ENCODE measurements at regions not wholly inside any gene's neighbourhood (a gene's known extent, or its start where the extent isn't known, plus 50 kb on each side); places are given as distances from the start of the nearest gene placed in this dataset.
"Not testable (repeated sequence)": the region's sequence is repeated elsewhere in the genome, so short reads cannot be mapped to it uniquely, and the experiment has no call there.

DNA sequence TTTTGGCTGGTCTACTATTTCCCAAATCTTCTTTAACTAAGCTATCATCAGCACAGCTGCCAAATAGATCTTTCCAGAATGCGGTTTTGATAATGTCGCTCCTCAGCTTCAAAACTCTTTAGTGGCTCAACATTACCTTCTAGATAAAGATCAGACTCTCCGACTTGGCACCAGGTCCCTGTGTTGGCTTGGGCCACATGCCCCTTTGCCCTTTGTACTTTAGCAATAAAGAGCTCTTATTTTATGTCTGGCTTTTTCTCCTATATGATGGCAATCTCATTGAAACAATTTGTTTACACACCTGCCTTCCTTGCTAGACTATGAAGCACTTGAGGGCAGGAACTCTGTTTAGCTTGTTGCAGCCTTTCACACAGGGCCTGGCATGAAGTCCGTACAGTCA is 128.9 kb upstream of the GATA6 start:
- DNase-seq, result no peak

- DNase-seq, result no peak
Observed at GRCh38 chr18:22043837-22044236, 125.6 kb upstream of the GATA6 start.

DNA sequence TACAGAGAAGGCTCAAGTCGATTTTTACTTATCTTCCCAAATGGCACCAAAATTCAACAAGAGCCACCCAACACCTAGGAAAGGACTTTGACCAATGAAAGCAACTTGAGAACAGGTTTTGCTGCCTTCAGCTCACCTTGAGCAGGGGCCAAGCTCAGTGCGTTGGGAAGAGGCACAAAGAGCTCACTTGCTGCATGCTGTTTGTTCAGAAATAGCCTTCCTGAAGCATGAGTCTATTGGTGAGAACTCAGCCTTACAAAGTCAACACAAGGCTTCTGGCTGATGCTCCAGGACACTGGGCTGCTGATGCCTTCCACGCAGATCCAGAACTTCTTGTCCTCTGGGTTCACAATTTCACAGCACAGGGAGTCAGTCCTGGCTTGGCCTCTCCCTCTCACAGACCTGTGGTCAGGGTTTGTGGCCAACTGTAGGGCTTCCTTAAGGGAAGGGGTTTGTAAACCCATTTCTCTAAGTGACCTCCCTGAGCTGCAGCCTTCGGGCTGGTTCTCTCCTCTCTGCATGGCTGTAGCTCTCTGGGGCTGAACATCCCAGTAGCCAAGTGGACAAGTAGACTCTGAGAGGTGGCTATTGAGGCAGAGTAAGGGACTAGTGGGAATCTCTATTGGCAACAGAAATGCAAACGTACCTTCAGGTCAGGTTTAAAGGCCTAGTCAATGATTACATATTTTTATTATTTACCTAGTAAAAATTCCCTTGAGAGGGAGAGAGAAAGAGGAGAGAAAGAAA is 124.7 kb upstream of the GATA6 start:
- DNase-seq, result no peak

DNA sequence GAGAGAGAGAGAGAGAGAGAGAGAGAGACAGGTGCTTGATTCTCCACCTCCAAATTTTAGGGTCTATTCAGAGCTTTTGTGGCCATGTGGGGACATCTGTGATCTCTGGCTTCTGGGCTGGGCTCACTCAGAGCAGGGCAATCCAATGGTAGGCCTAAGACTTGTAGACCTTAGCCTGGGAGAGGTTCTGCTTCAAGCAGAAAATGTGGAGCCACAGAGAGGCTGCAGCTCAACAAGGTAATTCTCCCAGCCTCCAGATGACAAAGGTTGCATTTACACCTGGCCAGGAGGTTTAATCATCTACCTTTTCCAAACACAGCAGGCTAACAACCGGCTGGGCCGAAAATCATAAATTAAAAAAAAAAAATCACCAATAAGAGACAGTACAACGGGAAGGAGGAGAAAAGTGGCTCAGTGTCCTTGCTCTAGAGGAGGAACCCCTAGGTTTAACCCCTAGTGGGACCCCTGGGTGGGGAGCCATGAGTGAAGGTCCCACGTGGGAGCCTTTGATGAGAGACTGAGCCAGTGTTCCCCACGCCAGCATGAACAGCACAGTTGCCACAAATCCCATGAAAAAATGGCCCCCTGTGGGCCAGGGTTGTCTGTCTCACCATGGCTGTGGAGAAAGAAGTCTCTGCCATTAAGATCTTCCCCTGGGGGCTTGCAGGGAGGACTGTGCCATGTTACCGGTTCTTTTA is 124.0 kb upstream of the GATA6 start:
- no peak for DNase-seq

DNA sequence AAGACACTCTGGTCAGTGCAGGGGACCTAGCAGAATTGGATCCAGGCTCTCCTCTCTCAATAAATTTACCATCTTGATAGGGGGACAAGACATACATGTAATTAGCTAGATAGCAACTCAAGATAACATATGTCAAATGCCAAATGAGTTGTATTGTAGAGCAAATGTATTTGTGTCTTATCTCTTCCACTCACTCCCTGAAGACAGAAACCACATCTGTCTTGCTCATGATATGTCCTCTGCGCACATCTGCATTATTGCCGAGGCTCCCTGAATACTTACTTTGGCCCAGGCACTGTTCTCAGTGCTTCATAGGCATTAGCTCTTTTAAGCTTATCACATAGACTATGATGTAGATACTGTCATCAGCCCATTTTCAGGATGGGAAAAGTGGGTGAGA is 122.9 kb upstream of the GATA6 start:
- DNase-seq, result no peak

DNA sequence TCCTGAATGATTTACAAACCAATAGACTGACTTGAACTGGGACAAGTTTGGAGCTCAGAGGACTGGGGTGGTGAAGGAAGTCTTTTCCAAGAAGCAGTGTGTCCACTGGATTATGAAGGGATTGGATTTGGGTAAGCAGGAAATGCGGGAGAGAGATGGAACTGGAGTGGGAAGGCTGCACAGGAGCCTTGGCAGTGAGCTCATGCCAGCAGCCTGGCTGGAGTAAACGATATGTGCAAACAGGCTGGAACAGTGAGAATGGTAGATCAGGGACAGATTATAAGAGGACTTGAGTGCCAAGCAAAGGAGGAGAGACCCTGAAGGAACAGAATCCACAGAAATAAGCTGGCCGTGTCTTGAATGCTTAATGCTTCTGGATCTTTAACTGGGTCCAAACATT is 121.9 kb upstream of the GATA6 start:
- DNase-seq, result no peak

- no peak for DNase-seq
Observed at GRCh38 chr18:22048221-22048620, 121.2 kb upstream of the GATA6 start.

DNA sequence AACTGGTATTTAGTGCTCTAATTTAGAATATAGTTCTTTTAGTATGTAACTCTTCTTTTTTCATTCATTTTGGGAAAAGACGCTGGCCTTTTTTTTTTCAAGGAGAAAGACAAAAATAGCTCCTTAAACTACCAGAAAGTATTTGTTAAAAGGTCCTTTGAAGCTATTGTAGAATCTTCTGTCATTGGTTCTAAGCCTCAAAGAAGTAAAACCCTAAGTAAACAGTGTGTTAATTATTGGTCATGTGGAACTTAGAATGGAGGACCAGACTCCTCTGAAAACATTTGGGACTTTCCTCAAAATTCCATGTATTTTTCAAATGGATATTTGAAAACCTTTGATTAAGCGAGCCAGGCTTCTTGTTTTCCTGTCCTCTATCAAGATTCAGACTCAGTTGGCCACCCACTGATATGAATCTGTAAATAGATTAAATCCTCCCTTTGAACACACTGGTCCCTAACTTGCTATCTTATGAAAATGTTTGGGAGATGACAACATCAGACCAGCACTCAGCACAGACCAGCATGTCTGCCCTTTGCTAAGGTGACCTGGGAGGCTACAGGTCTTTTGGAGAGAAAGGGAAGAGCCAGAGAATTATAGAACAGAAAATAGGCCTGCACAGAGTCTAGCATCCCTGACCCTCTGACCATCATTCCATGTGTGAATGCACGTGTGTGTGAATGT is 120.3 kb upstream of the GATA6 start:
- DNase-seq, result no peak

GRCh38 chr18:22052405-22053105 is 116.8 kb upstream of the GATA6 start:
- DNase-seq, result no peak

DNA sequence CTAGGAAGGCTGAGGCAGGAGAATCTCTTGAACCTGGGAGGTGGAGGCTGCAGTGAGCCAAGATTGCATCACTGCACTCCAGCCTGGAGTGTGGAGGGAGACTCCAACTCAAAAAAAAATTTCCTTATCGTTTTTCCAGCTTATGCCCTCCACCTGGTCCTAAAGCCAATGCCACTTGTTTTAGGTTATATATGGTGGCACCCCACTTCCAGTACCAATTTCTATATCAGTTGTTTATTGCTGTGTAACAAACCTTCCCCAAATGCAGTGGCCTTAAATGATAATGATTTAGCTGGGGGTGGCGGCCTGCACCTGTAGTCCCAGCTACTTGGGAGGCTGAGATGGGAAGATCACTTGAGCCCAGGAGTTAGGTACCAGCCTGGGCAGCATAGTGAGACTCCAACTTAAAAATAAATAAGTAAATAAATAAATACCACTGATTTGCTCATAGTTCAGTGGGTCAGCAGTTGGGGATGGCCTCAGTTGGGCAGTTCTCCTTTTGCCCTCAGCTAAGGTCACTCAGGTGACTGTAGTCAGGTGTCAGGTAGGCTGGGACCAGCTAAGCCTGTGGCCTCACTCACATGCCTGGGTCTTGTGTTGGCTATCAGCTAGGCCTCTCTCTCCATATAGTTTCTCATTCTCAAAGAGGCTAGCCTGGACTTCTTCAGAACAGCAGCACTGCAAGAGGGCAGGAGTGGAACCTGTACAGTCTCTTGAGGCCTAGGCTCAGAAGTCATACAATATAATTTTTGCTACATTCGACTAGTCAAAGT is 113.7 kb upstream of the GATA6 start:
- DNase-seq, result no peak

GRCh38 chr18:22056950-22057349 is 112.4 kb upstream of the GATA6 start:
- DNase-seq, result no peak

GRCh38 chr18:22057908-22058527 is 111.4 kb upstream of the GATA6 start:
- DNase-seq, result no peak

DNA sequence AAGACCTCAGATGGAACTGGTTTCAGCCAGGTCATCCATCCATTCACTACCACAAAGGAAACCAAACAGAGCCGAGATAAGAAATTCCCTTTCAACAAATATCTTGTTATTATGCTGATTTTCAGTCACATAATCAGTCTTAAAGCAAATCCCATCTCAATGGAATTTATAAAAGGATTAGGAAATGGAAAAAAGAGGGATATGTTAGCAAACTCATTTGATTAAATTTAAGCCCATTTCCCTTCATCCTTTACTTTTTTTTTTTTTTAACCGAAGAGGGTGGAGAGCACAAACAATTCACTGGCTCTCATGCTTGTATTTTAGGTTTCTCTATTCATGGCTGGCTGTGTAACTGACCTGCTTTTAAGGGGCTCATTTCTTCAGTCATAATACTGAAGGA is 109.0 kb upstream of the GATA6 start:
- DNase-seq, result no peak

- DNase-seq, result no peak
Observed at GRCh38 chr18:22063102-22063501, 106.3 kb upstream of the GATA6 start.

GRCh38 chr18:22063672-22064071 is 105.7 kb upstream of the GATA6 start:
- no peak for DNase-seq

- DNase-seq, result no peak
Observed at GRCh38 chr18:22064581-22064980, 104.8 kb upstream of the GATA6 start.

DNA sequence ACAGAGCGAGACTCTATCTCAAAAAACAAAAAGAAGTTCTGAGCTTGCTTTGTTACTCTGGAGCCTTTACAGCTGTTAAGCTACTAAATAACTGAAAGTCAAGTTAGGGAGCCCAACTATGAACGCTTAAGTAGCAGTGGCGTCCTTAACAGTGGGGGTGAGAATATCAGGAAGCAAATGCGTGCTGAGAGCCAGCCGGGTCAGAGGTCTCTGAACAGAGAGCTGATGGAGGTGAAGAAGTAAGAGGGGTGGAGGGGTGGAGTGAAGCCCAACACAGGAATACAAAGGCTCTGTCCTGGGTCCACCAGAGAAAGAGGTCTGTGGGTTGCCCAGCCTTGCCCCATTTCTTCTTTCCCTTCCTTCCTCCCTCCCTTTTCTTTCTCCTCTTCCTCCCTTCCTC is 104.1 kb upstream of the GATA6 start:
- no peak for DNase-seq

DNA sequence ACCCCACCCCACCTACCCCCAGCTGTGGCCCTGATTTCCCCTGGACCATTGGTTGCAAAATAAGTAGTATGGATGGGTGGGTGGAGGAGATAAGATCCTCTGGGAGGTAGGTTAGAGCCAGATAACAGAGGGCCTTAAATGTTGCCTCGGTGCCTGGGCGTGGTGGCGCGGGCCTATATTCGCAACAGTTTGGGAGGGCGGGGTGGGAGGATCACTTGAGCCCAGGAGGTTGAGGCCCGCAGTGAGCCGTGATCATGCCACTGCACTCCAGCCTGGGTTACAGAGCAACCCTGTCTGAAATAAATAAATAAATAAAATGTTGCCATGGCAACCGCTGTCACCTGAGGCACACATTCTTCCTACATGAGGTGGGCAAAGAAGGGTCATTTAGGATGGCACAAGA is 103.3 kb upstream of the GATA6 start:
- no peak for DNase-seq

DNA sequence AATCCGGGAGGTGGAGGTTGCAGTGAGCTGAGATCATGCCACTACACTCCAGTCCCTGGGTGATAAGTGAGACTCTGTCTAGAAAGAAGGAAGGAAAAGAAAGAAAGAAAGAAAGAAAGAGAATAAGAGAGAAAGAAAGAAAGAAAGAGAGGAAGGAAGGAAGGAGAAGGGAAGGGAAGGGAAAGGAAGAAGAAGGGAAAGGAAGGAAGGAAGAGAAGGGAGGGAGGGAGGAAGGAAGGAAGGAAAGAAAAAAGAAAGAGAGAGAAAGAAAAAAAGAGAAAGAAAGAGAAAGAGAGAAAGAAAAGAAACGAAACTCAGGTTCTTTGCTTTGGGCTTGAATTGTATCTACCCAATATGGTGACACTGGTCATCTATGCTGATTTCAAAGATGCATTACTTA is 102.3 kb upstream of the GATA6 start:
- no peak for DNase-seq

DNA sequence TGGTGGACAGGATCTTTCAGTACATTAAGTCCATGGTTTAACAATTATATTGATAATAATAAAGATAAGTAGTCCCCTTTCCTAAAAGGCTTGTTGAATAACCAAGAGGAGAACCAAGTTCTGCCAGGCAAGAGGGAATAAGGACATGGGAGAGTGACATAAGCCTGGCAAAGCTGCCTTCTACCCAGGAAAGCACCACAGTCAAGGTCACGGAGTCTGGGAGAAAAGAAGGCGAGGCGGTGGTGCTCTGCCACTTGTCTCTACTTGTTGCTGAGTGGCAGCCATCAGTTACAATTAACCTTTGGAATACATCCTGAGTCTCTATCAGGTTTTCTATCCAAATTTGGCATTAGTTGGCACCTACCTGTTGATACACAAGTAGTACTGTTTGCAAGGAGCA is 101.7 kb upstream of the GATA6 start:
- DNase-seq, result no peak

DNA sequence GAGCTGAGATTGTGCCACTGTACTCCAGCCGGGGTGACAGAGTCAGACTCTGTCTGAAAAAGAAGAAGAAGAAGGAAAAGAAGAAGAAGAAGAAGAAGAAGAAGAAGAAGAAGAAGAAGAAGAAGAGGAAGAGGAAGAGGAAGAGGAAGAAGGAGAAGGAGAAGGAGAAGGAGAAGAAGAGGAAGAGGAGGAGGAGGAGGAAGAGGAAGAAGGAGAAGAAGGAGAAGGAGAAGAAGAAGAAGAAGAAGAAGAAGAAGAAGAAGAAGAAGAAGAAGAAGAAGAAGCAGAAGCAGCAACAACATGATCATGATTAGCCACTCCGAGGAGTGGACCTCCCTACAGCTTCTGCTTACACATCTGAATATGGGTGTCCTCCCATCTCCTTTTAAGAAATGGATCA is 100.6 kb upstream of the GATA6 start:
- DNase-seq, result not testable (repeated sequence)
